K562 (cell line): ENCODE measurements at regions not wholly inside any gene's neighbourhood (a gene's known extent, or its start where the extent isn't known, plus 50 kb on each side); places are given as distances from the start of the nearest gene placed in this dataset.

Experiments
- ATAC-seq: fragments of 200-7000 bp; cut with Tn5 transposase; 3 replicates; pipeline ENCODE4 v1.9.1; 2020; ENCODE audit warnings: moderate library complexity
- BruUV-seq: library from RNA; stranded (reverse); fragments of 400-500 nt; replicated peaks from 2 replicates; lab custom pipeline; 2021; lab: Mats Ljungman, UMichigan
- CTCF ChIA-PET: fragments of 300-600 bp; formaldehyde crosslinking; extraction: SDS; loops from one replicate; lab custom pipeline; 2021; ENCODE audit warnings: low intra/inter-chr PET ratio; lab: Yijun Ruan, JAX
- POLR2A ChIA-PET: fragments of 300-600, 350-650 bp; sonication (Branson Sonifier 250); formaldehyde crosslinking; extraction: SDS; loops from one replicate; lab custom pipeline; 2021; ENCODE audit warnings: antibody characterized with exemption, inconsistent platforms; lab: Yijun Ruan, JAX
- DNase-seq, 4 experiments: peaks; one replicate each; pipeline versions ENCODE4 v3.0.0 to v3.0.0-alpha.2; 2011 to 2018; ENCODE audit warnings: low spot score in 3 of 4, mixed read lengths in 3 of 4; ENCODE audit errors: extremely low read depth in 1 of 4
- FAIRE-seq: peaks from 2 replicates; lab custom pipeline; 2011; peaks lifted over from hg19 to GRCh38; lab: Jason Lieb, UNC
- H2AFZ ChIP-seq: 2 replicates; pipeline ENCODE4 v1.6.0; 2011; ENCODE audit warnings: low read depth, low read length, control low read depth, inconsistent platforms
- H3K27ac ChIP-seq: fragments of 200-600 bp; 3 replicates; pipeline ENCODE4 v1.8.0; 2011; ENCODE audit warnings: low read depth, mild to moderate bottlenecking, control low read depth, inconsistent platforms, low read length, moderate library complexity, mixed read lengths; ENCODE audit errors: extremely low read depth
- H3K27me3 ChIP-seq, 2 experiments: fragments of 300-600 bp in 1 of 2; 2 replicates in 1 of 2; 3 replicates in 1 of 2; pipeline versions ENCODE4 v1.6.0 to v1.8.0; 2011; ENCODE audit warnings: inconsistent platforms in 2 of 2, low read length in 2 of 2, mild to moderate bottlenecking in 1 of 2, mixed read lengths in 1 of 2, moderate library complexity in 1 of 2; ENCODE audit not compliant: control insufficient read depth in 2 of 2, insufficient read depth in 2 of 2
- H3K36me3 ChIP-seq: fragments of 300-600 bp; 3 replicates; pipeline ENCODE4 v1.8.0; 2011; ENCODE audit warnings: mild to moderate bottlenecking, low read length, inconsistent platforms; ENCODE audit not compliant: control insufficient read depth, insufficient read depth
- H3K4me1 ChIP-seq, 2 experiments: fragments of 200-600 bp in 1 of 2; replicated peaks in 1 of 2; 2 replicates in 1 of 2; 3 replicates in 1 of 2; pipeline versions ENCODE4 v1.5.1 to v1.8.0; 2011; ENCODE audit warnings: inconsistent platforms in 2 of 2, low read length in 2 of 2, mild to moderate bottlenecking in 1 of 2, mixed read lengths in 1 of 2, moderate library complexity in 1 of 2; ENCODE audit not compliant: control insufficient read depth in 2 of 2, insufficient read depth in 2 of 2
- H3K4me2 ChIP-seq: 2 replicates; pipeline ENCODE4 v1.6.1; 2011; ENCODE audit warnings: low read length, control low read depth, inconsistent platforms, mixed read lengths; ENCODE audit not compliant: insufficient read depth
- H3K4me3 ChIP-seq: fragments of 200-600 bp; sonication (generic), shearing (Covaris generic); 2 replicates; pipeline ENCODE4 v1.5.1; 2016; ENCODE audit warnings: control low read depth, inconsistent platforms
- H3K79me2 ChIP-seq: fragments of 200-600 bp; 3 replicates; pipeline ENCODE4 v1.8.0; 2011; ENCODE audit warnings: low read length, inconsistent platforms; ENCODE audit not compliant: control insufficient read depth, insufficient read depth
- H3K9ac ChIP-seq, 2 experiments: 2 replicates each; pipeline versions ENCODE4 v1.6.0 to v1.6.1; 2011; ENCODE audit warnings: low read depth in 2 of 2, low read length in 2 of 2, control low read depth in 1 of 2, inconsistent platforms in 1 of 2, mild to moderate bottlenecking in 1 of 2, mixed read lengths in 1 of 2; ENCODE audit not compliant: insufficient read depth in 1 of 2
- H3K9me1 ChIP-seq: one replicate; pipeline ENCODE4 v1.6.0; 2011; ENCODE audit warnings: inconsistent platforms, mild to moderate bottlenecking, low read length, moderate library complexity; ENCODE audit not compliant: control insufficient read depth, insufficient read depth
- H3K9me3 ChIP-seq: replicated peaks from 2 replicates; pipeline ENCODE4 v1.5.1; 2011; ENCODE audit warnings: low read depth, low read length, inconsistent platforms; ENCODE audit not compliant: control insufficient read depth, insufficient read depth
- H4K20me1 ChIP-seq: replicated peaks from 2 replicates; pipeline ENCODE4 v1.6.1; 2011; ENCODE audit warnings: low read length, inconsistent platforms, mixed read lengths; ENCODE audit not compliant: control insufficient read depth, insufficient read depth
- BCOR ChIP-seq: fragments of 450-650 bp; IDR thresholded peaks from 2 replicates; pipeline ENCODE4 v1.6.1; 2016
- BDP1 ChIP-seq: IDR thresholded peaks from 3 replicates; pipeline ENCODE4 v1.6.1; 2011; ENCODE audit not compliant: insufficient read length, insufficient read depth
- ESRRB ChIP-seq: fragments of 250-450 bp; sonication (Bioruptor Pico); IDR thresholded peaks from 2 replicates; pipeline ENCODE4 v1.5.0; 2020; ENCODE audit warnings: mild to moderate bottlenecking, moderate library complexity, borderline replicate concordance
- HDAC6 ChIP-seq: IDR thresholded peaks from 2 replicates; pipeline ENCODE4 v1.6.1; 2012; ENCODE audit warnings: low read depth, mild to moderate bottlenecking, control low read depth, inconsistent platforms, low read length, moderate library complexity
- KLF10 ChIP-seq: fragments of 250-450 bp; sonication (Bioruptor Pico); IDR thresholded peaks from 2 replicates; pipeline ENCODE4 v1.6.1; 2021; ENCODE audit warnings: matching md5 sums
- LCOR ChIP-seq: sonication (generic); formaldehyde crosslinking; IDR thresholded peaks from 2 replicates; pipeline ENCODE4 v1.8.0; 2022; ENCODE audit warnings: mild to moderate bottlenecking, missing genetic modification reagents
- LEF1 ChIP-seq: fragments of 450-650 bp; IDR thresholded peaks from 2 replicates; pipeline ENCODE4 v1.6.1; 2016; ENCODE audit warnings: mild to moderate bottlenecking
- MCM5 ChIP-seq: fragments of 450-650 bp; IDR thresholded peaks from 2 replicates; pipeline ENCODE4 v1.6.1; 2016; ENCODE audit warnings: low read depth
- MTA2 ChIP-seq: fragments of 450-650 bp; IDR thresholded peaks from 2 replicates; pipeline ENCODE4 v1.6.1; 2016; ENCODE audit warnings: low read depth
- NRF1 ChIP-seq, 2 experiments: fragments of 450-650 bp; IDR thresholded peaks in 1 of 2; conservative IDR thresholded peaks in 1 of 2; 2 replicates each; pipeline ENCODE4 v1.6.1; 2014; ENCODE audit warnings: mild to moderate bottlenecking in 2 of 2
- RBM39 ChIP-seq: fragments of 200-400 bp; formaldehyde crosslinking; optimal IDR thresholded peaks from 2 replicates; pipeline ENCODE3; 2018; ENCODE audit warnings: low read depth, low read length
- ZC3H4 ChIP-seq: sonication (generic); formaldehyde crosslinking; IDR thresholded peaks from 2 replicates; pipeline ENCODE4 v1.9.0; 2021; ENCODE audit warnings: missing genetic modification reagents, borderline replicate concordance
- ZFP30 ChIP-seq: fragments of 250-450 bp; sonication (Bioruptor Pico); IDR thresholded peaks from 2 replicates; pipeline ENCODE4 v1.8.0; 2022; ENCODE audit warnings: moderate library complexity, mild to moderate bottlenecking, inconsistent platforms, borderline replicate concordance
- ZNF707 ChIP-seq: fragments of 250-450 bp; sonication (Bioruptor Pico); conservative IDR thresholded peaks from 2 replicates; pipeline ENCODE4 v1.8.0; 2022; ENCODE audit warnings: inconsistent platforms, mild to moderate bottlenecking, moderate library complexity
- WGBS: fragments of 100-300 bp; shearing (Covaris generic); methylation state at CpG from one replicate; pipeline ENCODE4 v1.1.6; 2016; ENCODE audit warnings: low coverage, mixed read lengths; ENCODE audit not compliant: insufficient coverage; ENCODE audit errors: missing lambda C conversion rate; 5-methylcytosine and 5-hydroxymethylcytosine counted together
- in situ Hi-C: fragments of 300-500 bp; cut with MboI; formaldehyde crosslinking; loops from 4 replicates; pipeline ENCODE4 v1.15.0; 2018; ENCODE audit warnings: inconsistent platforms, mixed read lengths
- intact Hi-C: fragments of 100-400 bp; cut with micrococcal nuclease; formaldehyde crosslinking; loops from 2 replicates; pipeline ENCODE4 v1.14.2; 2022
- TF ChIP-seq, protein P1 (sequence below): fragments of 150-350 bp; conservative IDR thresholded peaks from 2 replicates; pipeline ENCODE4 v1.6.1; 2014; ENCODE audit warnings: low read length

DNA sequence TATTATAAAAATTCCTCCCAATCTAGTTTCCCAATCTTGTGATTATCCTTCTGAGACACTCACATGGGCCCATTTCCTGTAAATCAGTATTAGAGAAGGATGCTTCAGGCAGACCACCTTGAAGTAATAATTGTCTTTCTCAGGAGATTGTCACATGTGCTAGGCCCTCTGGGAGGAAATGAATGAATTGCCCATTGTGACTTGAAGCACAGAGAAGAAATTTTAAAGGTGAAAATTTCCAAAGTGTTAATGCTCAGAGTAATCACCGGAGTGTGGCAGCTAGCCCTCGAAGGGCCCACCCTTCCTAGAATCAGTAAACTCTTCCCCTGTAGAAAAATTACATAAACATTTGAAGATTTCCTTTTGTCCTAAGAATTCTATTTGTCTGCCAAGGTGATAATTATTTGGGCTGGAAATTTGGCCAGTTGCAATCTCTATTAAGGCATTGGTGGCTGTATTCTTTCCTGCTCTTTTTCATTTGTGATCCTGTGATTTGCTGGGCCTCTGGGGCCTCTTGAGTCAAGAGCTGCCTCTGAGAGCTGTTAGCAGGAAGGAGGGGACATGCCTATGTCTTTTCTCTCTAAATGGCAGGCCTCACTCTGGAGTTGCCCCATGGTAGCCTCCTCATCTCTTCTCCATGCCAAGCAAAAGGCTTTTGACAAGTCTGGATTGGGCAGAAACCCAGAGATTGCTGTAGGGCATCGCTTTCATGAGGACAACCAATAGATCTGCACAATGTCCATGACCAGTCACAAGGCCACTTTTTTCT, 371.5 kb upstream of the ACTBL2 start:
- in situ Hi-C loops, result no loop called here
- no peak for FAIRE-seq
- BruUV-seq, result no TSS peak

DNA sequence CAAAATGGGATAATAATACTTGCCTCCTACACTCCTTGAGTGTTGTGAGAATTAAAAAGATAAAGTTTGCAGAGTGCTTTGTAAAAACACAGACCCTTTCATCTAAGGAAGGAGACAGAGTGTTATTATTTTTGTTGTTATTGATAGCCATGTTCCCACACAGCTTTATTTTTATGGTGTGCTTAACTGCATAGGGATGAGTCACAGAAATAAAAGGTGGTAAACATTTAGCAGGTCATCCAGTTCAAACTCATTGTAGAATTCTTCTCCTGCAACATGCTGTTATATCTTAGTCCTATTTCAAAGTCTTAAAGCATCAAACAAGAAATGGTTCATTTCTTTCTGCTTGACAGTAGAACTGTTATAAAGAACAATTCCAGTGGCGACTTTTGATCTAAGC, 367.5 kb upstream of the ACTBL2 start:
- H3K79me2 ChIP-seq, result no peaks in the 10 kb centered on the region
- no peak overlapping the region for H3K9ac ChIP-seq
- 0% methylated on average over 1 of the region's 1 CpG for WGBS
- H2AFZ ChIP-seq, result no peak overlapping the region
- BruUV-seq, result no TSS peak
- H3K27me3 ChIP-seq, result no peaks in the 10 kb centered on the region
- ChIA-PET POLR2A (no interaction called here), CTCF (no interaction called here)
- ATAC-seq, result no peak
- H3K9me3 ChIP-seq, result no peaks in the 10 kb centered on the region
- no peak overlapping the region for H3K4me3 ChIP-seq
- no peak for FAIRE-seq
- no peak overlapping the region for H3K4me2 ChIP-seq
- H3K36me3 ChIP-seq, result no peaks in the 10 kb centered on the region
- no peak for DNase-seq
- no peaks in the 10 kb centered on the region for H3K4me1 ChIP-seq
- no peak overlapping the region for H3K27ac ChIP-seq
- in situ Hi-C loops, result no loop called here
- no peaks in the 10 kb centered on the region for H4K20me1 ChIP-seq
- no peaks in the 10 kb centered on the region for H3K9me1 ChIP-seq
- intact Hi-C loops, result no loop called here
- TF ChIP-seq, protein P1, sequence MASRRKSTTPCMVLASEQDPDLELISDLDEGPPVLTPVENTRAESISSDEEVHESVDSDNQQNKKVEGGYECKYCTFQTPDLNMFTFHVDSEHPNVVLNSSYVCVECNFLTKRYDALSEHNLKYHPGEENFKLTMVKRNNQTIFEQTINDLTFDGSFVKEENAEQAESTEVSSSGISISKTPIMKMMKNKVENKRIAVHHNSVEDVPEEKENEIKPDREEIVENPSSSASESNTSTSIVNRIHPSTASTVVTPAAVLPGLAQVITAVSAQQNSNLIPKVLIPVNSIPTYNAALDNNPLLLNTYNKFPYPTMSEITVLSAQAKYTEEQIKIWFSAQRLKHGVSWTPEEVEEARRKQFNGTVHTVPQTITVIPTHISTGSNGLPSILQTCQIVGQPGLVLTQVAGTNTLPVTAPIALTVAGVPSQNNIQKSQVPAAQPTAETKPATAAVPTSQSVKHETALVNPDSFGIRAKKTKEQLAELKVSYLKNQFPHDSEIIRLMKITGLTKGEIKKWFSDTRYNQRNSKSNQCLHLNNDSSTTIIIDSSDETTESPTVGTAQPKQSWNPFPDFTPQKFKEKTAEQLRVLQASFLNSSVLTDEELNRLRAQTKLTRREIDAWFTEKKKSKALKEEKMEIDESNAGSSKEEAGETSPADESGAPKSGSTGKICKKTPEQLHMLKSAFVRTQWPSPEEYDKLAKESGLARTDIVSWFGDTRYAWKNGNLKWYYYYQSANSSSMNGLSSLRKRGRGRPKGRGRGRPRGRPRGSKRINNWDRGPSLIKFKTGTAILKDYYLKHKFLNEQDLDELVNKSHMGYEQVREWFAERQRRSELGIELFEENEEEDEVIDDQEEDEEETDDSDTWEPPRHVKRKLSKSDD, result no peak
- no peak for TF ChIP-seq MCM5
- TF ChIP-seq LEF1, result no peak
- TF ChIP-seq ZFP30, result no peak
- TF ChIP-seq HDAC6, result no peak
- no peak for TF ChIP-seq ZC3H4 (CRISPR knock-in tag)
- TF ChIP-seq NRF1 (conservative IDR thresholded peaks at IDR 0.05 in 1 of 2, IDR thresholded peaks at IDR 0.05 in 1 of 2), result no peak

More for the DNA sequence above, 371.5 kb upstream of the ACTBL2 start:
- no peak for DNase-seq
- Histone ChIP-seq H4K20me1 (no peaks in the 10 kb centered on the region), H3K9me3 (no peaks in the 10 kb centered on the region)
- TF ChIP-seq BDP1 (no peak), ZNF707 (no peak), ESRRB (no peak), KLF10 (CRISPR knock-in tag) (no peak), RBM39 (no peak), MTA2 (no peak), BCOR (no peak), LCOR (CRISPR knock-in tag) (no peak)
- TF ChIP-seq, all 486 proteins: peak for 0
- Histone ChIP-seq H3K9me1 (no peaks in the 10 kb centered on the region), H3K4me3 (no peak overlapping the region), H3K27ac (no peak overlapping the region), H3K9ac (no peak overlapping the region), H2AFZ (no peak overlapping the region), H3K36me3 (no peaks in the 10 kb centered on the region), H3K27me3 (no peaks in the 10 kb centered on the region), H3K4me1 (no peaks in the 10 kb centered on the region), H3K4me2 (no peak overlapping the region), H3K79me2 (no peaks in the 10 kb centered on the region)
- intact Hi-C loops, result no loop called here
- POLR2A ChIA-PET, result interaction anchor here (0.9 kb wide), 1 partner anchor 173 kb away, joined by 3 read pairs; no protein-coding TSS in a partner anchor
- ATAC-seq, result no peak
- WGBS, result 0% methylated on average over 3 of the region's 3 CpGs
- CTCF ChIA-PET, result no interaction called here
